NCI-H345 (cell line): ENCODE measurements at regions not wholly inside any gene's neighbourhood (a gene's known extent, or its start where the extent isn't known, plus 50 kb on each side); places are given as distances from the start of the nearest gene placed in this dataset.
"Not testable (repeated sequence)": the region's sequence is repeated elsewhere in the genome, so short reads cannot be mapped to it uniquely, and the experiment has no call there.

Source experiments
- DNase-seq: peaks from one replicate; lab custom pipeline; 2025; lab: John Stamatoyannopoulos, UW

- no peak for DNase-seq
Observed at GRCh38 chr17:14622615-14623101, 321.8 kb downstream of the HS3ST3B1 start.

GRCh38 chr17:14621826-14622614 is 321.1 kb downstream of the HS3ST3B1 start:
- no peak for DNase-seq

GRCh38 chr17:14619821-14620220 is 318.9 kb downstream of the HS3ST3B1 start:
- no peak for DNase-seq

DNA sequence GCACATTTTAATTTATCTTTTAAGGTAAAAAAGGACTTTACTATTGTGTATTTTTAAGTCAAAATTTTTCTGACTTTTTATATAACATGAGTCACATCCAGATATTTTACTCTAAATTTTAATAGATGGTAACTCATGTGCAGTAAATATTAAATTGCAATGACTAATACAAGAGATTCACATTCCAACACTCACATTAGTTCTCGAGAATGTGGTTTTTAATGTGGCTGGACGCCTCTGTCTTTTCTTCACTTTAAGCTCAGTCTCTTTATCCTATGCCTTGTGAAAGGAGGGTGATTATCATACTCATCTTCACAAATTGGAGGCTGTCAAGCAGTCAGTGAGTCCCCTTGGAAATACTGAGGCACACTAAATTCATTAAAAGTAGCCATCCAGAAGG is 315.6 kb downstream of the HS3ST3B1 start:
- DNase-seq = no peak

- no peak for DNase-seq
Observed at GRCh38 chr17:14605267-14605599, 304.4 kb downstream of the HS3ST3B1 start.

GRCh38 chr17:14604591-14605266 is 303.8 kb downstream of the HS3ST3B1 start:
- DNase-seq = no peak

- no peak for DNase-seq
Observed at GRCh38 chr17:14596224-14596623, 295.3 kb downstream of the HS3ST3B1 start.

DNA sequence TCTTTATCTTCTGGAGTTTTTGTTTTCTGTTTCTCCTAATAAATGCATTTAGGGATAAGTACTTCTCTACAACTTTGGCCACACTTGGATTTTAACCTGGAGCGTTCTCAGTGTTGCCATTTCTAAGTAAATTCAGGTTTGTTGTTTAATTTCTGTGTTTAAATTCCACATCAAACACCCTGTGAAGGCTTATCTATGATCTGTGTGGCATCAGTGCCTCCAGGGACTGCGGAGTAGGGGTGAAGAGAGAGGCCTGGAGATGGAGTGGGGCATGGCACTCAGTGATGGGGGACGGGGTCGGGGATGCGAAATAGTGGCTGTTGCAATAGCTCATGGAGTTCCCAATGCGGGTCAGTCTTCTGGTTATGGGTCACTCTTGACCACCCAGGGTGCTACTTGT is 294.8 kb downstream of the HS3ST3B1 start:
- DNase-seq = no peak

DNA sequence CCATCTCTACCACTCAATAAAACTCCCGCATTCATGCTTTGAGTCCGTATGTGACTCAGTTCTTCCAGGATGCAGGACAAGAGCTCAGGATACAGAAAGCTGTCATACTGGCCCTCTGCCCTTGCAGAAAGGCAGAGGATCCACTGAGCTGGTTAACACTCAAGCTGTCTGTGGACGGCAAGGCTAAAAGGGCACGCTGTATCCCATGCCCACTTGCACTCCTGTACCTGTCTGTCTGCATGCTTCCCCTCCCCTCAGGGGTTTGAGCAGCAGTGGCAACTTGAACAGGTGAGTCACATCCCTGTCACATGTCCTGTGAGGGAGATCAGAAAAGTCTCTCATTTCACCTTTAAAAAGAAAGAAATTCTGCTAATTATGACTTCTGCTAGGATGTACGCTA is 293.8 kb downstream of the HS3ST3B1 start:
- no peak for DNase-seq

DNA sequence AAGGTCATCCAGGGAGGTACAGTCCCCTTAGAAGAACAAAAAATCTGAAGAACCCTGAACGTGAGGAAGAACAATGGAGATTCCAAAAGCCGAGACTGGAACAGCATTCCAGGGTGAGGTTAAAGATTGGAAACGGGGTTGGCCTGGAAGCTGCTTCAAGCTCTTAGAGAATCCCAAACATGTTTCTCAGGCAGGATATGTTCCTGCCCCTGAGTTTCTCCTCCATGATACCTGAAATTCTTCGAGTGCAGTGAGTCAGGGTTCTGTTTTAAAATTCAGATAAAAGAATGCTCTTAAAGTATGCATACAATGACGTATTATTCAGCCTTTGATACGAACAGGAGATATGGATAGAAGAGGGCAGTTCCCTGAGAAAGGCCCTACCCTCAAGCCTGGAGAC is 293.1 kb downstream of the HS3ST3B1 start:
- no peak for DNase-seq

DNA sequence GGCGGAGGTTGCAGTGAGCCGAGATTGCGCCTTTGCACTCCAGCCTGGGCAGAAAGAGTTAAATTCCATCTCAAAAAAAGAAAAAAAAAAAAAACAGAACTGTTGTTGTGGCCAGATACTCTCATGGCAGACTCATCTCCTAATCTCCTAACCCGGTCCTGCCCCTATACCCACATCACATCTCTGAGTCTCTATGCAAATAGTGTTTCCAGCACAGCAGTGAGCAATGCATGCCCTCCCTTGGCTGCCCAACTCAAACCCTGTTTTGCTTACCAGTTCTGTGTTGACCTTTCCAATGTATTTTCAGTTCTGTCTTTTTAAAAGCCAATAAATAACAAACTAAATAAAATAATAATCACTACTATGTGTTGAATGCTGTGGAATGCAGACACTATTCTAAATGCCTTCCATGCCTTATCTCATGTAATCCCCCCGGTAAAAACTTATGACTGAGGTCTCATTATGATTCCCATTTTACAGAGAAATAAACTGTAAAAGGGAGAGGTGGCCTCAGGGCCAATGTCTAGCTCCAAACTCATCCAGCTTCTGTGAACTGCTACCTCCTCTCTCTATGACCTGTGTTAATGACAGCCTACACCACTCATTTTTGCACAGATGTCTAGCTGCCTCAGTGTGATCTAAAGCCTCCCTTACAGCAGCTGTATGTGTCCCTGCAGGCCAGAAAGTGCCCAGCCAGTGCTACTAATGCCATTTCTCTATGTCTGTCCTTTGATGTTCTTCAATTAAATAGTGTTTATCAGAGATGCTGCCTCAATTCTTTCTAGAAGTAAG is 289.8 kb downstream of the HS3ST3B1 start:
- DNase-seq = no peak

DNA sequence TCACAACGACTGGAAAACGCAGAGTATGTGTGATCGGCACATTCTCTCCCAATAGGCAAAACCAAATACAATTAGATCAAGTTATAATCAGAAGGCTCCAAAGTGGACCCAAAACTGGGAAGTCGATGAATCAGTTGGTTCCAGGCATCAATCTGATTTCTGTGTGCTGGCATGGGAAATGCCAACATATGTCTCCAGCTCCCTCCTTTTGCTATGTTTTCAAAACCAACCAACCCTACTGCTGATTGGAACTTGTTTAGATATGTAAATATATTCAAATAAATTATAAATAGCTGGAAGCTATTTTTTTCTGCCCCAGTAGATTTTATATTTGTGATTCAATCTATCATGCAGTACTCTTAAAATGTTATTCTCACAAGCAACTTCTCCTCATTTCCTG is 284.2 kb downstream of the HS3ST3B1 start:
- no peak for DNase-seq

- no peak for DNase-seq
Observed at GRCh38 chr17:14582996-14583395, 282.1 kb downstream of the HS3ST3B1 start.

- DNase-seq = no peak
Observed at GRCh38 chr17:14581186-14581830, 280.4 kb downstream of the HS3ST3B1 start.

DNA sequence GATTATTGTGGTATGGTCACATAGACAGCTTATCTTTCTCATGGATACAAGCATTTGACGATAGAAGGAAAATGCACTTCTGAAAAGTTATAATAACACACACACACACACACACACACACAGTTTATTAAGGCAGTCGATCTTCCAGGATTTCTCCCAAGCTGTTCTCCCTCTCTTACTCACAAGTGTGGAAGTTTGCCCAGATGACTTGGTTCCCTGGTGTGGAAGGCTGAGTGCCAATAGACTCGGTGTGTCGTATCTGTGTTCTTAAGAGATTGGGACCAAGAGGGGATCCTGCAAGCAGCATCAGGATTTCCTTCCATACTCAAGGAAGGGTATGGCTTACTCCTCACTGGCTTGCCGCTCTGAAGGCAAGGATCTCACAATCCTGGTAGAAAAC is 279.6 kb downstream of the HS3ST3B1 start:
- no peak for DNase-seq

DNA sequence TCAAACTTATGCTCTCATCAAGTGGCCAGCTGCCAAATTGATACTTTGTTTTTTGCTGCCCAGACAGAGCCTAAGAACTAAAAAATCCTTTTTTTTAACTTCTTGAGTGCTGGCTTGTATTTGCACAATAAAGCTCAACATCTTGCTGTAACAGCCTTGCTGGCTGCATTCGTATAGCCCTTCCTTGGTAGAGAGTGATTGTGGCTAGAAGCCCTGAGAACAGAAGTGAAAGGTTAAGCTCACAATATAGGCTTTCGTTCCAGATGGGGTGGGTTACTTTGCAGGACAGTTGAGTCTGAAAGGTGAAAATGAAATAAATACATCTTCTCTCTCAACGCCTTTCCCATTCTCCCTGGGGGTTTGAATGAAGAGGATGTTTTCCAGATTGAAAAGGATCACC is 278.8 kb downstream of the HS3ST3B1 start:
- DNase-seq = no peak

DNA sequence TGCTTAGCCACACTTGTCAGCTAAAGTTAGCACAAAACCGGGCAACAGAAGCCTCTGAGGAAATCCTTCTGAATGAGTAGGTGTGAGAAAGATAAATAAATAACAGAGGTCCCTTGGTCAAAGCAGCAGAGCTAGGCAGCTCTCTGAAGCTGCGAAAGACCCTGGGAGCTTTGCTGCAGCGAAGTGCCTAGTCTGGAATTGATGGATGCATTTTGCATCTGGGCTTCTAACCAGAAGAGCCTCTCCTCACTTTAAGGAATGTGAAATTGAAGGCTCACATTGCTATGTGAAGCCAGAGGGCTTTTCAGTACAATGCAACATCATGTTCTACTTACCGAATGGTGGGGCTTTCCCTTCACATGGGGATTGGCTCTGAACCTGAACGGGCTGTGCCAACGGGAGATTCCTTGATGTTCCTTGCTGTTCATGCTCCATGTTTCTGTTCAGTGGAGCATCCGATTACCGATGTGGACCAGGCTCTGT is 274.6 kb downstream of the HS3ST3B1 start:
- DNase-seq = no peak

DNA sequence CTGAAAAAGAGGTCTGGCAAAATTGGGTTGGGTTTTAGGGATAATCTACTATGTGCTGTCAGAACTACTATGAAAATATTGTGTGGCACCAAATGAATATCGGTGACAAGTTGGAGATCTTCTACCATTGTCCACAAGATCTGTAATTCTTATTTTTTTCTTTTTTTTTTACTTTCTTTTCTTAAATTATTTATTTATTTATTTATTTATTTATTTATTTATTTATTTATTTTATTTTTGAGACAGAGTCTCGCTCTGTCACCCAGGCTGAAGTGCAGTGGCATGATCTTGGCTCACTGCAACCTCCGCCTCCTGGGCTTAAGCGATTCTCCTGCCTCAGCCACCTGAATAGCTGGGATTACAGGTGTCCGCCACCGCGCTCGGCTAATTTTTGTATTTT is 259.4 kb downstream of the HS3ST3B1 start:
- DNase-seq = not testable (repeated sequence)

GRCh38 chr17:14559264-14560119 is 258.6 kb downstream of the HS3ST3B1 start:
- no peak for DNase-seq

GRCh38 chr17:14557480-14557879 is 256.6 kb downstream of the HS3ST3B1 start:
- no peak for DNase-seq

- no peak for DNase-seq
Observed at GRCh38 chr17:14553847-14554246, 253.0 kb downstream of the HS3ST3B1 start.
